ENCODE measurements at regions not wholly inside any gene's neighbourhood (a gene's known extent, or its start where the extent isn't known, plus 50 kb on each side); places are given as distances from the start of the nearest gene placed in this dataset.

DNA sequence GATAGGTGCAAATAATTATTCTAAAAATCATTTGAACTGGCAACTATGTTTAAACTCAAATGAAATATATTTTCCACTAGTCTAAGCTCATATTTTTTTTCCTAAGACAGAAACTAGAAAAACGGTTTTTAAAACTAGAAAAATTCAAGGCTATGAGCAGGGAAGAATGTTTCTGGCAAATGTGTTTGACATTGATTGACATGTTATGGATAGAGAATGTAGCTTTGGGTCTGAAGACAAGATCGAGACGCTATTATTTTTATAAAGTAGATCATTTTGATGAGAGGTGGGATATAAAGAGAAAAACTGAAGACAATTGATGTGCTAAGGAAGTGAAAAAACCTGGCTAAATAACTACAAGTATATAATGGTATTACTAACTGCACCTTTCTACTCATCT lies 415.2 kb downstream of the GABRB3 start:
- TF ChIP-seq CTCF (IDR thresholded peaks at IDR 0.05) (no peak), POLR2A (IDR thresholded peaks at IDR 0.05) (no peak)

All from vagina (tissue), 2 donors.